GM19351 (cell line): ENCODE measurements at regions not wholly inside any gene's neighbourhood (a gene's known extent, or its start where the extent isn't known, plus 50 kb on each side); places are given as distances from the start of the nearest gene placed in this dataset.

Experiments used
- ATAC-seq: cut with Tn5 transposase; IDR thresholded peaks from one replicate; pipeline ENCODE4 v1.9.1; 2021; ENCODE audit warnings: mild to moderate bottlenecking, moderate library complexity; ENCODE audit not compliant: unreplicated experiment

DNA sequence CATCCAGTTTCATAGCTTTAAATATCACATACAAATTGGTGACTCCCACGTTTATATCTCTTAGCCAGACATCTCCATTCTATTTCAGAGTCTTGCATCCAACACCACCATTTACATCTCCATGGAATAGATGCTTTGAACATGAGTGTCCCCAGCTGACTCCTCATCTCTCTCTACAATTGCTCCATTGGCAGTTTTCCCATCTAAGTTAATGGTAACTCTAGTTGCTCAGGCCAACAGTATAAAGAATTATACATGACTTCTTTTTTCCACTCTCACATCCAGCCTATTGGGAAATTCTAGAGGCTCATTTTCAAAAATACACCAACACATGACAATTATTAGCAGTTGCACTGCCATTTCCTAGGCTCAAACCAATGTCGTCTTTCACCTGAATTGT, 388.2 kb downstream of the STIM2 start:
- no peak for ATAC-seq

DNA sequence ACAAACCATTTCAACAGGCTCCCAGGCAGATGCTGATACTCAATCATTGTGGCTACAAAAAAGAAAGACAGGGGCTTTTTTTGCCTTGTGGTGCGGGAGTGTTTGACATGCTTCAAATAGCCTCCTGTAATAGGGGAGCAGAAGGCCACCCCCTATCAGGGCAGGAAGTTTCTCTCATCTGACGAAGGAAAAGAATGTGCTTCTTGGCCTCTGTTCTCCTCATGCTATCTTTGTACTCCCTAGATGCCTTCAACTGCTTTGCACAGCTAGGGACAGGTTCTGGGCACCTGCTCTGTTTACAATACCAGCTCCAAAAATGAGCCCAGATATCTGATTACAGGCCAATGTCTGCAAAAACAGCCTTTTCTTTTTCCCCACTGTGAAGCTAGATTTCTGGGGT, 391.1 kb downstream of the STIM2 start:
- no peak for ATAC-seq

DNA sequence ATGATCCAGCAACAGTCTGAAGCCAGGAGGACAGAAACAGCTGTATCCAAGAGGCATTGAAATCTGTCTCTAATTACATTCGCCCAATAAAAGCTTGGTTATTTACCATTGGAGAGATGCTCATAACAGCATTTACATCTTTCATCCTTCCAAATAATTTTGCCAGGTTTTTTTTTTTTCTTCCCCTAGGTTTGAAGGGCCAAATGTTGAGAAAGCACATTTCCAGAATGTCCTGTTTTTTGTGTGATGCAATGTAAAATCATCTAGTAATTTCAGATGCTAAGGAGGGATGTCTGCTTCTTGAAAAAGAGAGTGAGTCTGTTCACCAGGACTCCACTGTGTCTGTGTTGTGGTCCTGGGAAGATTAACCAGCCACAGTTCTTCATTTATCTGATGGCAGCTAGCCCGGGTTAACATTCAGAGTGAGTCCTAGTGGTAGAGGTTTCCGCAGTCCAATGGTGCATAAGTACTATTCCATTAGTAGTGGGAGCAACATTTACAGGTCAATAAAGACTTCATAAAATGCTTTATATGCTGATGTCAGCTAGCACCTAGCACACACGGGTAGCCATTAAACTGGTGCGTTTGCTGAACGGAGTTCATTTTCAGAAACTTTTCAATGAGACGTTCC, 406.8 kb downstream of the STIM2 start:
- ATAC-seq = no peak

DNA sequence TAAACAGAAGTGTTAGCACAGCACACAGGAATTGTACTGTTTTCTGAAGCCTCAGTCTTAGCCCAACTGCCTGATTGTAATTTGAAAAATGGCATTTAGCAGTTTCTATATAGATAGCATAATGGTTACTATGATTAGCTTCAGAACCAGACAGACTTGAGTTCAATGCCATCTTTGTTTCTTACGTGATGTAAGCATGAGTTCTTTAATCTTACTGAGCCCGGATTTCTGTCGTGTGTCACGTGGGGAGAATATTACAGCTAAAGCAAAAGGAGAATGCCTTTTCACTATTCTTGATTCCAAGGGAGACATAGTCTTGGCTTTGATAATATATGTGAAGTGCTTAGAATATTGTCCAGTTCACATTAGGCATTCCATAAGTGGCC, 407.3 kb downstream of the STIM2 start:
- ATAC-seq = no peak

DNA sequence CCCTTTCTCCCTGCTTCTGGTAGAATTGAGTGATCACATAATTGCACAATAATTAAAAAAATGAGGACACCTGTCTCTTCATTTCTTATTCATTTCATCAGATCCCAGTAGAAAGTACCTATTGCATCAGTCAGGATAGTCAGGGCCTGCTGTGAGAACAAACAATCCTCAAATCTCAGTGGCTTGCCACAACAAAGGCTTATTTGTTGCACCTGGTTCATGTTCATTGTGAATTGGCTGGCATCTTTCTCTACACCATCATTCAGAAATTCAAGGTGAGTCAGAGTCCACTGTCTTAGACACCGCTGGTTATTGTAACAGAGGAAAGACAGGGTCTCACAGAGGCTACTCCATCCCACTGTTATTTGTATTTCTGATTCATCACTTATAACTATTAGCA, 409.8 kb downstream of the STIM2 start:
- no peak for ATAC-seq

DNA sequence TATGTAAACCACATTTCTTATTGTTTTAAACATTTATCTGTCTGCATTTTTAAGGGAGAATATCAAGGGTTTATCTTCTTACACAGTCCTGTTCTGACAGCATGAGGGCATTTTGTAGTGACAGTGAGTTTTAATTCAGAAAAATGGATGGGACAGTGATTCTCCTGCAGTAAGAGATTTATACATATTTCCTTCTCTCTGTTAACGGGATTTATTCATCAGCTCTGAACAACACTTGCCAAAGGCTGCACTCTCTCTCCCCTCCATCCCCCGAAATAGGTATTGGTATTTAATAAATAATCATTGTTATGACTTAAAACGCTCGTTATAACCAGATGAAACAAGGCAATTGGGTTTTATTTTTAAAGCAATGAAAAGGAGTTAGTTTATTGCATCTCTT, 410.9 kb downstream of the STIM2 start:
- no peak for ATAC-seq

DNA sequence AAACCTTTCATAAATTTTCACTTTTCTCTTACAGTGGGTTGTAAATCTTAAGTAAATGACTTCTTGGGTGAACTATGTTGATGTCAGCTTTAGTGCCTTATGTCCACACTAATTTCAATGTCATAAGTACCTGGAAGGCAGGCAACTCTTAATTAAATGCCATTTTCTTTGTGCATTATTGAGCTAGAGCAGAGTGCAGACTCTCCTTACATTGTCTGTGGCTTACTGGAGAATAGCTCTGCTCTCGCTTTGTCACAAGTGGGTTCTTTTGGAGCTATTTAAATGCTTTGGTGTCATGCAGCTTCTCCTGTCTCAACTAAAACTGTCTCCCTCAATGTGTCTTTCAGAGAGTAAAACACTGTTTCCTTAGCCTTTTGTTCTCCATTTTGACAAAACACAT, 411.6 kb downstream of the STIM2 start:
- no peak for ATAC-seq

- ATAC-seq = no peak
Measured at GRCh38 chr4:27276307-27277073, 415.8 kb downstream of the STIM2 start.

DNA sequence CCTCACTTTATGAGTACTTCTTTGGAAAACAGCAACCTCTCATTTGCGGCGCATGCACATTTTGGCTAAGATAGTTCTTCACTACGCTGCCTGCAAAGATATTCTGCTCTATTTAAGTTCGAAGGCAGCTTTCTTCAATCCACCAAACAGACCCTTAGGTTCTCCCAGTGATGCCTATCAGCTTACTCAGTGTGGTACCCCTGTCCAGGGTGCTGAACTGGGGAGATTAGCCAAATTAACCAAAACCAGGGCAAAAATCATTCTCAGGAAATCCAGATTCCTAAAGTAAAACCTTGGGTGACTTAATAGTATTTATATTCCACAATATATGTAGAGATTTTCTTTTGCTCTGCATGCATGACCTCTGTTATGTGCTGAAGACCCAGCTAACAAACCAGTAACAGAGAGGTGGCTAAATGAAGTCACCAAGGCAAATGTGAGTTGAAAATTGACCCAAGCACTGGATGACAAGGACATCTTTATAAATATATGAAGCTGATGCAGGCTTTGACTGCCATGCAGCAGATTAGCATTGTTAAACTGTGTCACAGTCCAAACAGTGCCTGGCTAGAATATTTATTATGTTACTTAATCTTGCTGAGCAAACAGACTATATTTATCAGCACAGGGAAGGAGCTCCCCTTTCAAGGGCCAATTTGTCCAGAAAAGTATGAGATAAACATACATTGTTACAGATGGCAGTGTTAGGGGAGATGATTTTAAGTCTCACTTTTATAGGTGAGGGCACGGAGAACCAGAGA, 418.2 kb downstream of the STIM2 start:
- no peak for ATAC-seq

DNA sequence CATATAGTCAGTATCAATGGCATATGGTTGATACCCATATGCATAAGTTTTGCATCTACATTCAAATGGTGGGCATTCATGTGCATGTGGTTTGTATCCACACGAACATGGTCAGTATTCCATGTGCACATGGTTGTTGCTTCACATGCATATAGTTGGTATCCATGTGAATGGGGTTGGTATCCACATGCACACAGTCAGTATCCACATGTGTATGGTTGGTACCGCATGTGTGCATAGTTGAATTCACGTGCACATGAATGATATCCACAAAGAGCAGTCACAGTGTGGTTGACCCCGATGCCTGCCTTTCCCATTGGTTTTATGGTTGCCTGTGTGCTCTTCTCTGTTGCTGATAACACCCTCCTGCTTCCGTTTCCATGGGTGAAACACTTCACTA, 427.9 kb downstream of the STIM2 start:
- ATAC-seq = no peak

DNA sequence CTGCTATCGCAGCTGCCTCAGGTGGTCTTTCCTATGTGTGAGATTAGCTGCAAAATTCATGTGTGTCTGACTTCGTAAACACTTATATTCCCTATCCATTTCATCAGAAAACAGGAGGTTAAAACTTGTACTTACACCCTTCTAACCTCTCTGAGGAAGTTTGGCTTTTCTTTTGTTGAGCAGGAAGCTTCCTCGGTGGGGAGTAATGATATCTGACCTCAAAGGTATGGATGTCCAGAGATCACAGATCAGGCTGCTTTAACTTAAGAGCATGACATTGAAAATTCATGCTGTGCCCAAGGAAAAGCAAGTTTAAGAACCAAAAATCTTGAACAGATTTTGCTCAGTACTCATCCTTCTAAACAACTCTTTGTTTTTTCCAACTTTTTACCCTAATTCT, 429.1 kb downstream of the STIM2 start:
- no peak for ATAC-seq

GRCh38 chr4:27293831-27294230, 433.2 kb downstream of the STIM2 start:
- no peak for ATAC-seq

GRCh38 chr4:27304751-27305150, 444.1 kb downstream of the STIM2 start:
- no peak for ATAC-seq

GRCh38 chr4:27305246-27305645, 444.6 kb downstream of the STIM2 start:
- no peak for ATAC-seq

- ATAC-seq = no peak
Measured at GRCh38 chr4:27308379-27308778, 447.7 kb downstream of the STIM2 start.

GRCh38 chr4:27315625-27316024, 455.0 kb downstream of the STIM2 start:
- ATAC-seq = no peak

GRCh38 chr4:27316176-27316575, 455.5 kb downstream of the STIM2 start:
- ATAC-seq = no peak

- peak; percentile 69 for ATAC-seq
Measured at GRCh38 chr4:27318740-27319139, 458.1 kb downstream of the STIM2 start.

- ATAC-seq = no peak
Measured at GRCh38 chr4:27326991-27327390, 466.4 kb downstream of the STIM2 start.

DNA sequence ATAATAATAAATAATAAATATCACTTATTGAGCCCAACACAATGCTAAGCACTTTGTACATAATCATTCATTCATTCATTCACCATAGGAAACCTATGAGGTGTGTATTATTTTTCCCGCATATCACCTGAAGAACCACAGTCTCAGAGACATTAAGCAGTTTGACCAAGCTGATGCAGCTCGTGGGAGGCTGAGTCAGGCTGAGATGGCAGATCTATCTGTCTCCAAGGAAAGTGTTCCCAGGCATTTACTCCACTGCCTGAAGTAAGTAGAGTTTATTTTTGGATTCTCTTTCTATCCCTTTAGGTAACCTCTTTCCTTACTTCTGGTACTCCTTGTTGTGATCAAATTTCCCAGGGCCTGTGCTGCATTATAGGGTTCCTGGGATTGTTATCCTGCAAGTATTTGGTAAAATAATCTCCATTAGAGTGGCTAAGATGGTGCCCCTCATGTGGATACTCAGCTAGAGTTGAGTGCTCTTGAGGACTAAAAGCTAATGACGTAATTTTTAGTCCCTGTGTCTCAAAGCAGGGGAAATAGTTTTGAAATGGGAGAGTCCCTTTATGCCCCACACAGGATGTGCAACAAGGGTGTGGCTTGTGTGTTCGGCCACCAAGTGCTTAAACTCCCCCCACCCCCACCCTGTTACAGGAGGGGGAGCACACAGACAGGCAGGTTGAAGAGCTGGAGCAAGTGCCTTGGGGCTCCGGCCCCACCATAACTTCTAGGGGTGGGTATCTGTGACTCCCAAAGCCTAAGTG, 467.0 kb downstream of the STIM2 start:
- ATAC-seq = peak; percentile 76

- ATAC-seq = no peak
Measured at GRCh38 chr4:27338530-27338929, 477.9 kb downstream of the STIM2 start.
